A673 (cell line): ENCODE measurements at regions not wholly inside any gene's neighbourhood (a gene's known extent, or its start where the extent isn't known, plus 50 kb on each side); places are given as distances from the start of the nearest gene placed in this dataset.

Source experiments
- BruUV-seq: library from RNA; stranded (reverse); fragments of 400-500 nt; replicated peaks from 2 replicates; lab custom pipeline; 2021; lab: Mats Ljungman, UMichigan
- CTCF ChIA-PET: fragments of 300-600 bp; sonication (Branson Sonifier 250); formaldehyde crosslinking; loops from one replicate; lab custom pipeline; 2022; ENCODE audit warnings: antibody characterized with exemption; lab: Charles Lee
- POLR2A ChIA-PET: fragments of 300-600 bp; sonication (Branson Sonifier 250); formaldehyde crosslinking; loops from one replicate; lab custom pipeline; 2022; ENCODE audit warnings: antibody characterized with exemption; ENCODE audit not compliant: low non-redundant PET; lab: Charles Lee
- DNase-seq: peaks from one replicate; pipeline ENCODE4 v3.0.0-alpha.2; 2015; ENCODE audit warnings: low spot score
- H3K27ac ChIP-seq: fragments of 200-600 bp; sonication (generic); 2 replicates; pipeline ENCODE4 v1.5.1; 2016; ENCODE audit warnings: mixed run types, low read depth, mild to moderate bottlenecking, mixed read lengths, antibody characterized with exemption, low read length; ENCODE audit not compliant: poor library complexity, severe bottlenecking
- H3K27me3 ChIP-seq: fragments of 200-600 bp; sonication (generic); replicated peaks from 2 replicates; pipeline ENCODE4 v1.6.1; 2017; ENCODE audit warnings: mixed run types, low read depth, mild to moderate bottlenecking, mixed read lengths, antibody characterized with exemption, low read length; ENCODE audit not compliant: insufficient read depth, poor library complexity
- H3K36me3 ChIP-seq: fragments of 200-600 bp; sonication (generic); 2 replicates; pipeline ENCODE4 v1.6.1; 2016; ENCODE audit warnings: mixed run types, mild to moderate bottlenecking, mixed read lengths, antibody characterized with exemption, low read length; ENCODE audit not compliant: insufficient read depth, poor library complexity, severe bottlenecking
- H3K4me1 ChIP-seq: fragments of 200-600 bp; sonication (generic); 2 replicates; pipeline ENCODE4 v1.6.1; 2017; ENCODE audit warnings: mixed run types, mild to moderate bottlenecking, mixed read lengths, antibody characterized with exemption, low read length; ENCODE audit not compliant: insufficient read depth, poor library complexity, severe bottlenecking
- H3K4me3 ChIP-seq: fragments of 200-600 bp; sonication (generic); 2 replicates; pipeline ENCODE4 v1.5.1; 2016; ENCODE audit warnings: low read depth, mixed run types, mild to moderate bottlenecking, mixed read lengths, low read length; ENCODE audit not compliant: poor library complexity, severe bottlenecking
- H3K9me3 ChIP-seq: fragments of 200-600 bp; sonication (generic); 2 replicates; pipeline ENCODE4 v1.6.1; 2016; ENCODE audit warnings: mixed run types, low read depth, mild to moderate bottlenecking, mixed read lengths, antibody characterized with exemption, low read length; ENCODE audit not compliant: poor library complexity, severe bottlenecking
- EZH2 ChIP-seq: fragments of 200-600 bp; sonication (generic); IDR thresholded peaks from 2 replicates; pipeline ENCODE4 v1.6.1; 2017; ENCODE audit warnings: borderline replicate concordance, low read depth, mild to moderate bottlenecking, mixed read lengths, antibody characterized with exemption, low read length; ENCODE audit not compliant: poor library complexity, severe bottlenecking
- intact Hi-C: fragments of 100-400 bp; cut with micrococcal nuclease; formaldehyde crosslinking; loops from one replicate; pipeline ENCODE4 v1.10.0; 2022; ENCODE audit not compliant: unreplicated experiment
- TF ChIP-seq, protein P1 (sequence below): fragments of 300-800, 200-600 bp; sonication (generic); conservative IDR thresholded peaks from 2 replicates; pipeline ENCODE4 v1.5.1; 2017; ENCODE audit warnings: low read depth, mild to moderate bottlenecking, antibody characterized with exemption, low read length, moderate library complexity, mixed read lengths

DNA sequence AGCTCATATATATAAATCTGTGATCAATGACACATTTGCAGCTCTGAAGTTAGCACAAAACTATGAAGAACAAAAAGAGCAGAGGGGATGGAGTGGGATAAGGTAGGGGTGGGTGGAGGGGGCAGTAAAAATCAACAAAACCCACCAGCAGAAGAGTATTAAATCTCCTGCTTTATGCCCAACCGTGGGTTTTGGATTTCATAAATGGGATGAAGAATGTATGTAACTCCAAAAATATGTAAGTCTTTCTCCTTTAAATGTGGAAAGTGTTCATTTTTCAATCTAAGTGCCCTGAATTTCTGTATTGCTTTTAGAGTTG, 480.3 kb upstream of the MARCKS start:
- TF ChIP-seq, protein P1, sequence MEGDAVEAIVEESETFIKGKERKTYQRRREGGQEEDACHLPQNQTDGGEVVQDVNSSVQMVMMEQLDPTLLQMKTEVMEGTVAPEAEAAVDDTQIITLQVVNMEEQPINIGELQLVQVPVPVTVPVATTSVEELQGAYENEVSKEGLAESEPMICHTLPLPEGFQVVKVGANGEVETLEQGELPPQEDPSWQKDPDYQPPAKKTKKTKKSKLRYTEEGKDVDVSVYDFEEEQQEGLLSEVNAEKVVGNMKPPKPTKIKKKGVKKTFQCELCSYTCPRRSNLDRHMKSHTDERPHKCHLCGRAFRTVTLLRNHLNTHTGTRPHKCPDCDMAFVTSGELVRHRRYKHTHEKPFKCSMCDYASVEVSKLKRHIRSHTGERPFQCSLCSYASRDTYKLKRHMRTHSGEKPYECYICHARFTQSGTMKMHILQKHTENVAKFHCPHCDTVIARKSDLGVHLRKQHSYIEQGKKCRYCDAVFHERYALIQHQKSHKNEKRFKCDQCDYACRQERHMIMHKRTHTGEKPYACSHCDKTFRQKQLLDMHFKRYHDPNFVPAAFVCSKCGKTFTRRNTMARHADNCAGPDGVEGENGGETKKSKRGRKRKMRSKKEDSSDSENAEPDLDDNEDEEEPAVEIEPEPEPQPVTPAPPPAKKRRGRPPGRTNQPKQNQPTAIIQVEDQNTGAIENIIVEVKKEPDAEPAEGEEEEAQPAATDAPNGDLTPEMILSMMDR: no peak
- no peak for TF ChIP-seq EZH2
- H3K27ac ChIP-seq: no peak overlapping the region
- no TSS peak for BruUV-seq
- no peak overlapping the region for H3K4me3 ChIP-seq
- no peaks in the 10 kb centered on the region for H3K36me3 ChIP-seq
- H3K9me3 ChIP-seq: no peaks in the 10 kb centered on the region
- intact Hi-C loops: no loop called here
- ChIA-PET CTCF (no interaction called here), POLR2A (no interaction called here)
- H3K4me1 ChIP-seq: peaks cover 16% of the 10 kb centered on the region
- no peaks in the 10 kb centered on the region for H3K27me3 ChIP-seq
- no peak for DNase-seq

DNA sequence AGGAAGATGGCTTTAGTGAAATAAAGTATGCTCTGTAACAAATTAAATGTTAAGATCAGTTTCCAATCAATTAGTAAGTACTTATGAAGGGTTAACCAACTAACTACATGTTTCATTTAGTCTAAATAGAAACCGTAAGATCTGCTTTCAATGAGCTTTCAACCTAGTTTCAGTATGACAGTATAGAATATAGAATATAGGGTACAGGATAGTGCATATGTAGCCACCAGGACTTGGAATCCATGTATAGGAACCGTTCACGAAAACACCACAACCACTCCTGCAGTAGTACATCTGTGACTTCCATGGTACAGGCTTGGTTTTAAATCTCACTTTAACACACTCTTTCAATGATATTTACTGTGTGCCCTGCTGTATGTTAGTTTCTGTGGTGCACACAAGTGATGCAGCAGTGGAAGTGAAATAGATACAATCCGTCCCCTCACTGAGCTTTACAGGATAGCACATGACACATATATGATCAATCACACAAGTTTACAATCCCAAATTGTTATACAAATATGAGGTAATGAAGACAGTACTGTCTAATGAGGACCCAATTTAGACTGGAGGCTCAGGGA, 479.7 kb upstream of the MARCKS start:
- DNase-seq: no peak
- Histone ChIP-seq H3K27ac (no peak overlapping the region), H3K4me1 (peaks cover 22% of the 10 kb centered on the region), H3K9me3 (no peaks in the 10 kb centered on the region), H3K27me3 (no peaks in the 10 kb centered on the region), H3K36me3 (no peaks in the 10 kb centered on the region), H3K4me3 (no peak overlapping the region)
- ChIA-PET CTCF (no interaction called here), POLR2A (no interaction called here)
- TF ChIP-seq, protein P1: no peak
- TF ChIP-seq EZH2: no peak
- intact Hi-C loops: no loop called here
- no TSS peak for BruUV-seq

DNA sequence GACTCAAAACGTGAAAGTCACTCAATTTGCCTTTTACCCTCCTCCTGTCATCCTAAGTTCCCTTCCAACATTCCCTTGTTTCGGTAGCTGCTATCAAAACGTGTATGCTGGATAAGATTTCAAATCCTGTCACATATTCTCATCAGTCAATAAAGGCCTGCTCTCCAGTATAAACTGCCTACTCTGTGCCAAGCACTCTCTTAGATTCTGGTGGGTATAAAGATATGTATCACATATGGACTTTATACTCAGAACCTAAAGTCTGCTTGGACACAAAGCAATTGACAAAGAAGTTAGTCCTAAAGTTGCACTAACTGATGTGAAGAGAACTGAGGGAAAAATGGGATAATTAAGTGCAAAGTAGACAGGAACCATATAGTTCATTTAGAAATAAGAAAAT, 476.6 kb upstream of the MARCKS start:
- ChIA-PET POLR2A (interaction anchor here (0.5 kb wide), 1 partner anchor 475 kb away, joined by 12 read pairs; no protein-coding TSS in a partner anchor), CTCF (no interaction called here)
- BruUV-seq: no TSS peak
- intact Hi-C loops: no loop called here
- TF ChIP-seq, protein P1: no peak
- TF ChIP-seq EZH2: no peak
- Histone ChIP-seq H3K4me1 (peaks cover 22% of the 10 kb centered on the region), H3K27ac (no peak overlapping the region), H3K9me3 (no peaks in the 10 kb centered on the region), H3K27me3 (no peaks in the 10 kb centered on the region), H3K4me3 (no peak overlapping the region), H3K36me3 (no peaks in the 10 kb centered on the region)
- no peak for DNase-seq
